Stimulated activated naive CD8-positive, alpha-beta T cell treated with anti-CD3 and anti-CD28 coated beads, Interleukin-15, amount 100 ng/mL, for 72 hours (primary cell): ENCODE measurements at regions not wholly inside any gene's neighbourhood (a gene's known extent, or its start where the extent isn't known, plus 50 kb on each side); places are given as distances from the start of the nearest gene placed in this dataset.

ENCODE experiments used
- ATAC-seq: fragments of 150-1000 bp; cut with Tn5 transposase; 2 replicates; pipeline ENCODE4 v1.10.0; 2021; ENCODE audit warnings: mild to moderate bottlenecking, moderate library complexity
- DNase-seq, 2 donors: peaks; one replicate each; pipeline ENCODE4 v3.0.0; 2021 to 2022
- H3K27ac Mint-ChIP-seq, 2 donors: one replicate each; pipeline ENCODE4 v1.8.0; 2022; ENCODE audit warnings: mild to moderate bottlenecking in 2 of 2, mixed read lengths in 2 of 2, moderate library complexity in 2 of 2
- H3K27me3 Mint-ChIP-seq: one replicate; pipeline ENCODE4 v1.8.0; 2022; ENCODE audit warnings: mixed read lengths
- H3K4me1 Mint-ChIP-seq: one replicate; pipeline ENCODE4 v1.8.0; 2022; ENCODE audit warnings: mild to moderate bottlenecking, mixed read lengths
- H3K4me3 Mint-ChIP-seq, 2 donors: one replicate each; pipeline ENCODE4 v1.8.0; 2022; ENCODE audit warnings: mild to moderate bottlenecking in 2 of 2, mixed read lengths in 2 of 2, moderate library complexity in 1 of 2
- H3K9me3 Mint-ChIP-seq, 2 donors: one replicate each; pipeline ENCODE4 v1.8.0; 2022; ENCODE audit warnings: mixed read lengths in 2 of 2

GRCh38 chr17:77768248-77768852 is 190.2 kb upstream of the TNRC6C start:
- H3K27me3 Mint-ChIP-seq = no peaks in the 10 kb centered on the region
- H3K27ac Mint-ChIP-seq = no peak overlapping the region
- ATAC-seq = no peak

GRCh38 chr17:77769215-77769614 is 189.3 kb upstream of the TNRC6C start:
- Mint-ChIP-seq H3K27me3 (no peaks in the 10 kb centered on the region), H3K4me1 (peaks cover 22% of the 10 kb centered on the region), H3K27ac (peak overlapping the region in 1 of 2 donors; percentile 49), H3K9me3 (no peaks in the 10 kb centered on the region), H3K4me3 (no peak overlapping the region)
- no peak for ATAC-seq
- no peak for DNase-seq

More at GRCh38 chr17:77768248-77768852, 190.2 kb upstream of the TNRC6C start:
- H3K4me1 Mint-ChIP-seq = peaks cover 19% of the 10 kb centered on the region
- no peaks in the 10 kb centered on the region for H3K9me3 Mint-ChIP-seq
- no peak for DNase-seq
- H3K4me3 Mint-ChIP-seq = no peak overlapping the region

GRCh38 chr17:77769762-77770161 is 188.7 kb upstream of the TNRC6C start:
- Mint-ChIP-seq H3K27me3 (no peaks in the 10 kb centered on the region), H3K9me3 (no peaks in the 10 kb centered on the region), H3K4me3 (no peak overlapping the region), H3K27ac (no peak overlapping the region), H3K4me1 (peaks cover 22% of the 10 kb centered on the region)
- DNase-seq (no peak), ATAC-seq (no peak)

GRCh38 chr17:77770331-77771105 is 188.0 kb upstream of the TNRC6C start:
- ATAC-seq (no peak), DNase-seq (no peak)
- H3K27ac Mint-ChIP-seq = peak overlapping the region in 1 of 2 donors; percentile 91
- no peak overlapping the region for H3K4me3 Mint-ChIP-seq
- H3K27me3 Mint-ChIP-seq = no peaks in the 10 kb centered on the region
- no peaks in the 10 kb centered on the region for H3K9me3 Mint-ChIP-seq
- peaks cover 22% of the 10 kb centered on the region for H3K4me1 Mint-ChIP-seq

DNA sequence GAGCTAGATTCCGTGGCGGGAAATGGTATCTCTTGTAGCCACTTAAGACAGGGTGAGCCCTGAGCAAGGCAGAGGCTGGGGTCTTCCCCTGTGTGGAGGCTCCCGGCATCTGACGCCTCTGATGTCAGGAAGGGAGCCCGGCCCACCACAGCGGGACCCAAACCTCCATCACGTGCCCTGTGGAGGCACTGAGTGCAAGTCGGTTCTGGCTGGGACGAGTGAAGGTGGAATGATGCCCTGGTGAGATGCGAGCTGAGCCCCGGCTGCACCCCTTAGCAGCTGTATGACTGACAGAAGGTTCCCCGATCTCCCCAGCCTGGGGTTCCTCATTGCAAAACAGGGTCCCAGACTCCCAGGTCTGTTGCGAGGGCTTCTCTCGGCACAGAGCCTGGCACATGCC is 187.4 kb upstream of the TNRC6C start:
- Mint-ChIP-seq H3K4me3 (no peak overlapping the region), H3K27me3 (no peaks in the 10 kb centered on the region), H3K4me1 (peaks cover 22% of the 10 kb centered on the region), H3K9me3 (no peaks in the 10 kb centered on the region), H3K27ac (peak overlapping the region in 1 of 2 donors; percentile 91)
- ATAC-seq (no peak), DNase-seq (no peak)

GRCh38 chr17:77771587-77771986 is 186.9 kb upstream of the TNRC6C start:
- ATAC-seq = no peak
- no peaks in the 10 kb centered on the region for H3K27me3 Mint-ChIP-seq
- no peak overlapping the region for H3K27ac Mint-ChIP-seq
- H3K4me3 Mint-ChIP-seq = no peak overlapping the region
- peaks cover 22% of the 10 kb centered on the region for H3K4me1 Mint-ChIP-seq
- no peak for DNase-seq
- no peaks in the 10 kb centered on the region for H3K9me3 Mint-ChIP-seq

GRCh38 chr17:77771998-77772397 is 186.5 kb upstream of the TNRC6C start:
- Mint-ChIP-seq H3K9me3 (no peaks in the 10 kb centered on the region), H3K27ac (peak overlapping the region in 1 of 2 donors; percentile 73), H3K4me1 (peaks cover 22% of the 10 kb centered on the region), H3K27me3 (no peaks in the 10 kb centered on the region), H3K4me3 (no peak overlapping the region)
- DNase-seq (no peak), ATAC-seq (no peak)

DNA sequence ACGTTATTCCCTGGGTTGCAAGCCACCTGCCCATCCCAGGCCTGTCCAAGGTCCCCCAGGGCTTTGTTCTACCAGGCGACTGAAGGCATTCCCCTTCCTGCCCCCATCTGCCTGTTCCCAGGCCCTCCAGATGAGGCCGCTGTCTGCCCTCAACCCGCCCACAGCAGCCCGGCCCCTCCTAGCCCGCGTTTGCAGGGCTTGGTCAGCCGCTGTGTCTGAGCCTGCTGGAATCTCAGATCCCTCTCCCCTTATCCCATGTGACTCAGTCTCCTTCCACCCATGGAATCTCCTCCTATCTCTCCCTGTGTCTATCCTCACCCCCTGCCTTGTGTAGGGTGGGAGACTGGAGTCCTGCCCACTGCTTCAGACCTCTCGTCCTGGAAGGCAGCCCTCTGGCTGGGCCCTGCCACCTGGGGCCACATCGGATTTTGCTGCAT is 186.0 kb upstream of the TNRC6C start:
- Mint-ChIP-seq H3K9me3 (no peaks in the 10 kb centered on the region), H3K4me3 (peak overlapping the region in 1 of 2 donors; percentile 30), H3K4me1 (peaks cover 22% of the 10 kb centered on the region), H3K27me3 (no peaks in the 10 kb centered on the region), H3K27ac (peak overlapping the region in 1 of 2 donors; percentile 73)
- ATAC-seq (peak; percentile 92), DNase-seq (peak; percentile 57 to 69)

DNA sequence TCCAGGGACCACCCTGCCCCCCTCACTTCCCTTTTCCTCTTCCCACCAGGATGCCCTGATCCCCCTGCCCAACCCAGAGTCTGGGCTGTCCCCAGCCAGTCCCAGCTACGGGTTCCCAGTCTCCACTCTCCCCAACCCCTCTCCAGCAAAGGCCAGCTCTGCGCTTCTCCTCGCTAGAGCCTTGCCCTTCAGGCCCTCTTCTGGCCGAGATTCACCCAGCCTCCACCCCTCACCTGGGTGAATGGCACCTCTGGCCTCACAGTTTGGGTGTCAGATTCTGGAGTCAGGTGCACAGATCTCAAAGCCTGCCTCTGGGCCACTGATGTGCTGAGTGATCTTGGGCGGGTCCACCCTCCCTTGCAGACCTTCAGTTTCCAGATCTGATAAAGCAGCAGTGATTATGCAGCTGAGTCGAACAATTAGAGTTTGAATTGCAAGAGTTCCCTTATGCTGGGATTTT is 185.6 kb upstream of the TNRC6C start:
- Mint-ChIP-seq H3K27me3 (no peaks in the 10 kb centered on the region), H3K4me3 (peak overlapping the region in 1 of 2 donors; percentile 30), H3K9me3 (no peaks in the 10 kb centered on the region), H3K4me1 (peaks cover 22% of the 10 kb centered on the region), H3K27ac (peak overlapping the region; percentile 28 to 94)
- DNase-seq (no peak), ATAC-seq (peak; percentile 27)

- Mint-ChIP-seq H3K4me1 (peaks cover 27% of the 10 kb centered on the region), H3K27ac (no peak overlapping the region), H3K9me3 (no peaks in the 10 kb centered on the region), H3K27me3 (no peaks in the 10 kb centered on the region), H3K4me3 (no peak overlapping the region)
- no peak for ATAC-seq
- DNase-seq = no peak
Measured at GRCh38 chr17:77774182-77774581, 184.3 kb upstream of the TNRC6C start.

DNA sequence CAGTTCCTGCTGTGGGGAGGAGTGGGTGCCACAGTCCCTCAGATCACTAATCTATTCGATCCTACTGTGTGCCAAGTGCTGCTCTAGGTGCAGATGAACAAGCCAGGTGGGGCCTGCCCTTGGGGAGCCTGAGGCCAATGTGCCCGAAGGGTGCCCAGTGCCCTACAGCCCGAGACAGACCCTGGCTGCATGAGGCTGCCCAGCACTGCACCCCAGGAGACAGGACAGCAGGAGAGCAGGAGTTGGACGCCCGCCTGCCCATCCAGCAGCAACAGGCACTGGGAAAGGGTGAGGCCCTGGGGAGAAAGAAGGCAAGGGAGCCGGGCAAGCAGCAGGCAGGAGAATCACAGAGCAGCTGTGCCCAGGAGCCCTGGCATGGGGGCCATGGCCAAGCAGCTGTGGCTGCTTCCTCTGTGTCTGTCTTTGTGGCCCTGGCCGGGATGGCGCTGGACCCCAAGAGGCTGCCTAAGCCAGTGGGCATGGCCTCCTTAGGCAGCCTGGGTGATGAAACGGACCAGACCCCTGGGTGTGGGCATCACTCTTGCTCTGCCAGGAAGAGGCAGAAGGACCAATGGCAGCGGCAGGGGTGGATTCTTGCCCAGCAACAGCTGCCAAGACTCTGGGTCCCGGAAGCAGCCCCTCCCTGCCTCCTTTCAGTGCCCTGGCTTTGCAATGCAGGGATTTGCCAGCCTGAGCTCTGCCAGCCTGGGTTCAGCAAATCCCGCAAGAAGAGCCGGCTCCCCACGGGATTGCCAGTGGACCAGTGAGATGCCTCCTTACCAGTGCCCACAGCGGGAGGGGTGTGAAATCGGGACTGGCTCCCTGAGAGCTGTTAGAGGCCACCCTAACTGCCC is 179.6 kb upstream of the TNRC6C start:
- H3K27ac Mint-ChIP-seq = no peak overlapping the region
- H3K4me3 Mint-ChIP-seq = no peak overlapping the region
- peaks cover 20% of the 10 kb centered on the region for H3K4me1 Mint-ChIP-seq
- ATAC-seq (no peak), DNase-seq (no peak)
- no peaks in the 10 kb centered on the region for H3K9me3 Mint-ChIP-seq
- H3K27me3 Mint-ChIP-seq = no peaks in the 10 kb centered on the region

- ATAC-seq = no peak
- no peak for DNase-seq
- no peak overlapping the region for H3K27ac Mint-ChIP-seq
- no peaks in the 10 kb centered on the region for H3K27me3 Mint-ChIP-seq
- H3K4me1 Mint-ChIP-seq = peaks cover 30% of the 10 kb centered on the region
- no peaks in the 10 kb centered on the region for H3K9me3 Mint-ChIP-seq
- no peak overlapping the region for H3K4me3 Mint-ChIP-seq
Measured at GRCh38 chr17:77779711-77780539, 178.6 kb upstream of the TNRC6C start.

DNA sequence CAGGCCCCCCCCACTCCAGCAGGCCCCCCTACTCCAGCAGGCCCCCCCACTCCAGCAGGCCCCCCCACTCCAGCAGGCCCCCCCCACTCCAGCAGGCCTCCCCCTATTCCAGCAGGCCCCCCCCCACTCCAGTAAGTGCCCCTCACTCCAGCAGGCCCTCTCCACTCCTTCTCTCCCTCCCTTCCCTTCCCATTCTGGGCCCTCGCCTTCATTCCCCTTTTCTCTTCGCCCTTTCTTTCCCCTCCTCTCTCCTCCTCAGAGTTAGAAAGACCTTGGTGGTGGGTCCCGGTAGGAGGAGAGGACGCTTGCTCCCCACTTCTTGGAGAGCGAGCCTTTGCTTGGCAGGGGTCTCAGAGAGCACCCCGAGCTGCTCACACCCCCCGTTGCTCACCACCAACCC is 177.0 kb upstream of the TNRC6C start:
- Mint-ChIP-seq H3K27ac (peak overlapping the region in 1 of 2 donors; percentile 80), H3K27me3 (no peaks in the 10 kb centered on the region), H3K9me3 (no peaks in the 10 kb centered on the region), H3K4me1 (peaks cover 34% of the 10 kb centered on the region), H3K4me3 (no peak overlapping the region)
- DNase-seq = no peak
- no peak for ATAC-seq

GRCh38 chr17:77782201-77782600 is 176.3 kb upstream of the TNRC6C start:
- DNase-seq (no peak), ATAC-seq (no peak)
- Mint-ChIP-seq H3K27me3 (no peaks in the 10 kb centered on the region), H3K4me3 (no peak overlapping the region), H3K9me3 (no peaks in the 10 kb centered on the region), H3K4me1 (peaks cover 34% of the 10 kb centered on the region), H3K27ac (no peak overlapping the region)

GRCh38 chr17:77782611-77783010 is 175.9 kb upstream of the TNRC6C start:
- peaks cover 34% of the 10 kb centered on the region for H3K4me1 Mint-ChIP-seq
- no peaks in the 10 kb centered on the region for H3K27me3 Mint-ChIP-seq
- no peak overlapping the region for H3K27ac Mint-ChIP-seq
- H3K9me3 Mint-ChIP-seq = no peaks in the 10 kb centered on the region
- H3K4me3 Mint-ChIP-seq = no peak overlapping the region
- no peak for DNase-seq
- no peak for ATAC-seq
